ENCODE measurements at regions not wholly inside any gene's neighbourhood (a gene's known extent, or its start where the extent isn't known, plus 50 kb on each side); places are given as distances from the start of the nearest gene placed in this dataset.
A peak's percentile ranks its signal among the peaks of the same experiment; 100 is the strongest.

GRCh38 chr6:6714118-6714897 is 125.8 kb downstream of the LY86 start:
- Histone ChIP-seq H3K4me3 (ENCODE audit: low read length) (no peak overlapping the region), H3K9me3 (ENCODE audit: control insufficient read depth, low read length) (no peaks in the 10 kb centered on the region), H3K9ac (ENCODE audit: extremely low read depth, low read length, poor library complexity, severe bottlenecking) (no peak overlapping the region), H3K4me1 (ENCODE audit: control insufficient read depth, insufficient read depth, low read length) (peaks cover 3% of the 10 kb centered on the region), H3K36me3 (ENCODE audit: control insufficient read depth, insufficient read depth, low read length) (no peaks in the 10 kb centered on the region), H3K27me3 (ENCODE audit: control insufficient read depth, insufficient read depth, low read length, poor library complexity, severe bottlenecking) (no peaks in the 10 kb centered on the region), H3K27ac (ENCODE audit: low read depth, low read length) (no peak overlapping the region)
- no peak overlapping the region for H3K4me3 Mint-ChIP-seq
- no peaks in the 10 kb centered on the region for H3K9me3 Mint-ChIP-seq
- peaks cover 30% of the 10 kb centered on the region for H3K4me1 Mint-ChIP-seq
- no peak overlapping the region for H3K27ac Mint-ChIP-seq
- H3K36me3 Mint-ChIP-seq (ENCODE audit: low read depth): no peaks in the 10 kb centered on the region
- DNase-seq: no peak
- H3K27me3 Mint-ChIP-seq (ENCODE audit: insufficient read depth): peaks cover 15% of the 10 kb centered on the region
- no peak for TF ChIP-seq CTCF (conservative IDR thresholded peaks at IDR 0.05)
- 81 to 91% methylated on average over 8 to 12 of the region's 12 CpGs for WGBS, 2 experiments (ENCODE audit: insufficient coverage in 1 of 2, insufficient read length in 1 of 2)

DNA sequence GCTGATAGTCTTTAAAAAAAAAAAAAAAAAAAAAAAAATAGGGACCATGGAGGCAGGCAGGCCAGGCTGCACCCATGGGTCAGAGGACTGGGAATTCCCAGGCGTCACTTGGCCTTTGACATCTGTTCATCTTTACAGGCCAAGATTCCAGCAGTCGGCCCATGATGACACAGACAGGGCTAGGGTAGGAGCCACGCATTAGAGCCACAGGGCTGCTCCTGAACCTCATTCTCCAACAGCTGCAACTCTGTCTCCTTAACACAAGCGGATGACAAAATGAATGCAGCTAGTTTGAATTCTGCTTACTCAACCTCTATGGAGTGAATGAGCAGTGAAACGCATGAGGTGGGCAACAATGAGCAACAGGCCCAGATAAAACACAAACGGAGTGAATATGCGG is 126.4 kb downstream of the LY86 start:
- no peaks in the 10 kb centered on the region for H3K27me3 ChIP-seq (ENCODE audit: control insufficient read depth, insufficient read depth, low read length, poor library complexity, severe bottlenecking)
- H3K4me3 ChIP-seq (ENCODE audit: low read length): no peak overlapping the region
- no peak overlapping the region for H3K4me3 Mint-ChIP-seq
- no peak for TF ChIP-seq CTCF (conservative IDR thresholded peaks at IDR 0.05)
- no peak overlapping the region for H3K9ac ChIP-seq (ENCODE audit: extremely low read depth, low read length, poor library complexity, severe bottlenecking)
- no peak overlapping the region for H3K27ac Mint-ChIP-seq
- no peaks in the 10 kb centered on the region for H3K36me3 Mint-ChIP-seq (ENCODE audit: low read depth)
- H3K4me1 Mint-ChIP-seq: peaks cover 30% of the 10 kb centered on the region
- H3K27ac ChIP-seq (ENCODE audit: low read depth, low read length): no peak overlapping the region
- H3K4me1 ChIP-seq (ENCODE audit: control insufficient read depth, insufficient read depth, low read length): peaks cover 3% of the 10 kb centered on the region
- 86 to 96% methylated on average over 7 of the region's 7 CpGs for WGBS, 2 experiments (ENCODE audit: insufficient coverage in 1 of 2, insufficient read length in 1 of 2)
- H3K36me3 ChIP-seq (ENCODE audit: control insufficient read depth, insufficient read depth, low read length): no peaks in the 10 kb centered on the region
- H3K9me3 Mint-ChIP-seq: no peaks in the 10 kb centered on the region
- peaks cover 15% of the 10 kb centered on the region for H3K27me3 Mint-ChIP-seq (ENCODE audit: insufficient read depth)
- no peaks in the 10 kb centered on the region for H3K9me3 ChIP-seq (ENCODE audit: control insufficient read depth, low read length)
- no peak for DNase-seq

- peaks cover 14% of the 10 kb centered on the region for H3K27me3 Mint-ChIP-seq (ENCODE audit: insufficient read depth)
- no peak overlapping the region for H3K4me3 Mint-ChIP-seq
- Histone ChIP-seq H3K4me1 (ENCODE audit: control insufficient read depth, insufficient read depth, low read length) (peaks cover 3% of the 10 kb centered on the region), H3K9ac (ENCODE audit: extremely low read depth, low read length, poor library complexity, severe bottlenecking) (no peak overlapping the region), H3K27ac (ENCODE audit: low read depth, low read length) (no peak overlapping the region), H3K36me3 (ENCODE audit: control insufficient read depth, insufficient read depth, low read length) (no peaks in the 10 kb centered on the region), H3K9me3 (ENCODE audit: control insufficient read depth, low read length) (no peaks in the 10 kb centered on the region), H3K4me3 (ENCODE audit: low read length) (no peak overlapping the region), H3K27me3 (ENCODE audit: control insufficient read depth, insufficient read depth, low read length, poor library complexity, severe bottlenecking) (no peaks in the 10 kb centered on the region)
- TF ChIP-seq CTCF (conservative IDR thresholded peaks at IDR 0.05): no peak
- DNase-seq: peak; percentile 72
- H3K9me3 Mint-ChIP-seq: no peaks in the 10 kb centered on the region
- WGBS, 2 experiments (ENCODE audit: insufficient coverage in 1 of 2, insufficient read length in 1 of 2): 39 to 62% methylated on average over 2 to 3 of the region's 3 CpGs
- no peaks in the 10 kb centered on the region for H3K36me3 Mint-ChIP-seq (ENCODE audit: low read depth)
- H3K4me1 Mint-ChIP-seq: peaks cover 30% of the 10 kb centered on the region
- peak overlapping the region; percentile 60 for H3K27ac Mint-ChIP-seq
Observed at GRCh38 chr6:6715465-6715864, 126.9 kb downstream of the LY86 start.
